Neural cell (in vitro differentiated cells): ENCODE measurements at regions not wholly inside any gene's neighbourhood (a gene's known extent, or its start where the extent isn't known, plus 50 kb on each side); places are given as distances from the start of the nearest gene placed in this dataset.

Experiments used
- H2AFZ ChIP-seq: fragments of 200-600, 300-800 bp; sonication (generic), shearing (Covaris generic); 2 replicates; pipeline ENCODE4 v1.6.0; 2014; ENCODE audit warnings: low read depth, mild to moderate bottlenecking, antibody characterized with exemption, low read length, moderate library complexity
- H3F3A ChIP-seq: fragments of 200-600 bp; shearing (Covaris generic); 2 replicates; pipeline ENCODE4 v1.6.1; 2016; ENCODE audit warnings: mild to moderate bottlenecking, moderate library complexity, mixed read lengths, antibody characterized with exemption, low read length; ENCODE audit not compliant: insufficient read depth, poor library complexity, severe bottlenecking
- H3K27ac ChIP-seq: fragments of 200-600, 300-800 bp; sonication (generic), shearing (Covaris generic); 2 replicates; pipeline ENCODE4 v1.5.1; 2014; ENCODE audit warnings: mild to moderate bottlenecking, low read length, moderate library complexity
- H3K27me3 ChIP-seq: fragments of 300-800, 200-600 bp; sonication (generic), shearing (Covaris generic); 2 replicates; pipeline ENCODE4 v1.6.0; 2014; ENCODE audit warnings: mild to moderate bottlenecking, low read depth, low read length, moderate library complexity; ENCODE audit not compliant: insufficient read depth
- H3K36me3 ChIP-seq: fragments of 300-800, 200-600 bp; sonication (generic), shearing (Covaris generic); 2 replicates; pipeline ENCODE4 v1.5.1; 2014; ENCODE audit warnings: mild to moderate bottlenecking, antibody characterized with exemption, low read length, moderate library complexity; ENCODE audit not compliant: insufficient read depth
- H3K4me2 ChIP-seq: fragments of 300-800, 200-600 bp; sonication (generic), shearing (Covaris generic); 2 replicates; pipeline ENCODE4 v1.6.0; 2014; ENCODE audit warnings: mild to moderate bottlenecking, low read length
- H3K4me3 ChIP-seq: fragments of 300-800, 200-600 bp; sonication (generic), shearing (Covaris generic); 2 replicates; pipeline ENCODE4 v1.5.1; 2014; ENCODE audit warnings: mild to moderate bottlenecking, low read length, moderate library complexity
- H3K79me2 ChIP-seq: fragments of 200-600 bp; shearing (Covaris generic); replicated peaks from 2 replicates; pipeline ENCODE4 v1.6.0; 2014; ENCODE audit warnings: mild to moderate bottlenecking, low read length, moderate library complexity; ENCODE audit not compliant: insufficient read depth
- H3K9ac ChIP-seq: fragments of 300-800, 200-600 bp; sonication (generic), shearing (Covaris generic); 2 replicates; pipeline ENCODE4 v1.6.1; 2016; ENCODE audit warnings: mild to moderate bottlenecking, low read length, mixed read lengths
- H3K9me2 ChIP-seq: fragments of 200-600 bp; shearing (Covaris generic); 2 replicates; pipeline ENCODE4 v1.6.1; 2016; ENCODE audit warnings: mild to moderate bottlenecking, low read length, mixed read lengths; ENCODE audit not compliant: insufficient read depth
- H3K9me3 ChIP-seq: fragments of 200-600, 300-800 bp; sonication (generic), shearing (Covaris generic); 2 replicates; pipeline ENCODE4 v1.6.1; 2016; ENCODE audit warnings: mild to moderate bottlenecking, mixed run types, low read length, moderate library complexity, mixed read lengths
- H4K20me1 ChIP-seq: fragments of 200-600 bp; shearing (Covaris generic); 2 replicates; pipeline ENCODE4 v1.6.1; 2016; ENCODE audit warnings: mild to moderate bottlenecking, mixed run types; ENCODE audit not compliant: insufficient read depth
- CTCF ChIP-seq: fragments of 450-650 bp; IDR thresholded peaks from 2 replicates; pipeline ENCODE4 v1.5.1; 2014; ENCODE audit warnings: antibody characterized with exemption, mild to moderate bottlenecking, moderate library complexity; ENCODE audit not compliant: poor library complexity, severe bottlenecking
- EP300 ChIP-seq: fragments of 450-650 bp; conservative IDR thresholded peaks from 2 replicates; pipeline ENCODE4 v1.6.1; 2014; ENCODE audit warnings: antibody characterized with exemption, mild to moderate bottlenecking, moderate library complexity; ENCODE audit not compliant: poor library complexity, severe bottlenecking
- EZH2 ChIP-seq: fragments of 200-600, 300-800 bp; shearing (Covaris generic), sonication (generic); IDR thresholded peaks from 2 replicates; pipeline ENCODE4 v1.6.1; 2014; ENCODE audit warnings: antibody characterized with exemption, low read length, borderline replicate concordance, mild to moderate bottlenecking; ENCODE audit not compliant: insufficient read depth, poor library complexity, severe bottlenecking
- MXI1 ChIP-seq: fragments of 450-650 bp; conservative IDR thresholded peaks from 2 replicates; pipeline ENCODE4 v1.6.1; 2014; ENCODE audit warnings: antibody characterized with exemption, mild to moderate bottlenecking; ENCODE audit not compliant: poor library complexity, severe bottlenecking
- POLR2AphosphoS5 ChIP-seq: IDR thresholded peaks from 2 replicates; pipeline ENCODE4 v1.6.1; 2012
- RAD21 ChIP-seq: fragments of 450-650 bp; conservative IDR thresholded peaks from 2 replicates; pipeline ENCODE4 v1.6.1; 2014; ENCODE audit warnings: antibody characterized with exemption, mild to moderate bottlenecking, moderate library complexity
- REST ChIP-seq: IDR thresholded peaks from 2 replicates; pipeline ENCODE4 v1.6.1; 2012; ENCODE audit warnings: borderline replicate concordance
- SMC3 ChIP-seq: fragments of 450-650 bp; conservative IDR thresholded peaks from 2 replicates; pipeline ENCODE4 v1.6.1; 2014; ENCODE audit warnings: antibody characterized with exemption, mild to moderate bottlenecking, moderate library complexity; ENCODE audit not compliant: poor library complexity
- TAF1 ChIP-seq: IDR thresholded peaks from 2 replicates; pipeline ENCODE4 v1.6.1; 2012; ENCODE audit warnings: low read depth

- Histone ChIP-seq H3K4me3 (no peak overlapping the region), H3K9me2 (no peaks in the 10 kb centered on the region), H3K79me2 (no peaks in the 10 kb centered on the region), H2AFZ (no peak overlapping the region), H3K27ac (no peak overlapping the region), H3K9ac (no peak overlapping the region), H3K9me3 (no peaks in the 10 kb centered on the region), H3K36me3 (no peaks in the 10 kb centered on the region), H3K27me3 (peaks cover 21% of the 10 kb centered on the region), H4K20me1 (no peaks in the 10 kb centered on the region), H3F3A (no peaks in the 10 kb centered on the region), H3K4me2 (no peak overlapping the region)
- TF ChIP-seq TAF1, result no peak
- no peak for TF ChIP-seq SMC3
- no peak for TF ChIP-seq POLR2AphosphoS5
- TF ChIP-seq MXI1, result no peak
- TF ChIP-seq CTCF, result no peak
- no peak for TF ChIP-seq REST
- no peak for TF ChIP-seq RAD21
- TF ChIP-seq EP300, result no peak
- no peak for TF ChIP-seq EZH2
Measured at GRCh38 chr5:1665803-1666202, 133.8 kb downstream of the MRPL36 start.

GRCh38 chr5:1665231-1665630, 134.4 kb downstream of the MRPL36 start:
- Histone ChIP-seq H3K9ac (no peak overlapping the region), H2AFZ (no peak overlapping the region), H3F3A (no peaks in the 10 kb centered on the region), H3K27ac (no peak overlapping the region), H3K79me2 (no peaks in the 10 kb centered on the region), H4K20me1 (no peaks in the 10 kb centered on the region), H3K36me3 (no peaks in the 10 kb centered on the region), H3K9me2 (no peaks in the 10 kb centered on the region), H3K27me3 (peaks cover 21% of the 10 kb centered on the region), H3K4me3 (no peak overlapping the region), H3K4me2 (no peak overlapping the region), H3K9me3 (no peaks in the 10 kb centered on the region)
- TF ChIP-seq SMC3 (no peak), EP300 (no peak), POLR2AphosphoS5 (no peak)

GRCh38 chr5:1663186-1663585, 136.5 kb downstream of the MRPL36 start:
- Histone ChIP-seq H2AFZ (no peak overlapping the region), H3K27me3 (peaks cover 13% of the 10 kb centered on the region)

More at GRCh38 chr5:1663186-1663585, 136.5 kb downstream of the MRPL36 start:
- Histone ChIP-seq H3F3A (no peaks in the 10 kb centered on the region), H3K27ac (no peak overlapping the region), H4K20me1 (no peaks in the 10 kb centered on the region), H3K9me2 (no peaks in the 10 kb centered on the region), H3K79me2 (no peaks in the 10 kb centered on the region), H3K4me2 (no peak overlapping the region), H3K9me3 (no peaks in the 10 kb centered on the region), H3K4me3 (no peak overlapping the region), H3K36me3 (no peaks in the 10 kb centered on the region), H3K9ac (no peak overlapping the region)
- no peak for TF ChIP-seq CTCF
